ENCODE measurements at regions not wholly inside any gene's neighbourhood (a gene's known extent, or its start where the extent isn't known, plus 50 kb on each side); places are given as distances from the start of the nearest gene placed in this dataset.
"Not testable (repeated sequence)": the region's sequence is repeated elsewhere in the genome, so short reads cannot be mapped to it uniquely, and the experiment has no call there.

DNA sequence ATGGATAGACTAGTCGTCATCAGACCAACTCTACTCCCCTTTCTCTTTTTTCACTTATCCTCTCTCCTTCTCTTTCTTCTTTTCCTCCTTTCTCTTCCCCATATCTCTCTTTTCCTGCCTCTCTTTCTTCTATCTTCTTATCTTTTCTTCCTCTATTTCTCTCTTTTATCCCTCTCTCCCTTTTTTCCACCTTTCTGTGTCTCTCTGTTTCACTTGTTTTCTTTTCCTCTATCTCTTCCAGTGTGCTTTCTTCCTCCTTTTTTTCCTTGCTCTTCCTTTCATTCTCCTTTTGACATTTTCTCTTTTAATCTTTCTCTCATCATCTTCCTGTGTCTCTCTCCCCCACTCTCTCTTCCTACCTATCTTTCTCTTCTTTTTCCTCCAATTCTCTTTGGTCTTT lies 159.0 kb upstream of the PTGFR start:
- Mint-ChIP-seq H3K9me3 (peaks cover 6% of the 10 kb centered on the region), H3K36me3 (no peaks in the 10 kb centered on the region), H3K27me3 (no peaks in the 10 kb centered on the region), H3K4me1 (ENCODE audit: low read depth in 2 of 2) (no peaks in the 10 kb centered on the region), H3K4me3 (no peak overlapping the region), H3K27ac (no peak overlapping the region)
- ATAC-seq (no peak), DNase-seq (ENCODE audit: low spot score) (no peak)

DNA sequence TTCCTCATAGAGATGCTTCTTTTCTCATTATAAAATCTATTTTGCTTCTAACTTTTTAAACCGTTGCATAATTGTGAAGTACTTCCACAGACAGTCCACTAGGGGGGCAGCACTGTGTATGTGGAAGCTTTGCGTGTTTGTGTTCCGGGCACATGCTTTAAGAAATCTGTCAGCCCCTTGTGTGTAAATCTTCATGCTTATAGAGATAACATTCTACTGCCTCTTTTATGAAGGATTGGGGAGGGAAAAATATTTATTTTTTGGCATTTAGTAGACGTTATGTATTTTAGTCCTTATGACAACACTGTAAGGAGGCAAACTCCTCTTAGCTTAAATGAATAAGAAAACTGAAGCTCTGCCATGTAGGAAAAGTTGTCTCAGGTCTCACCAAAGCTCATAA lies 157.3 kb upstream of the PTGFR start:
- Mint-ChIP-seq H3K9me3 (peaks cover 6% of the 10 kb centered on the region), H3K36me3 (no peaks in the 10 kb centered on the region), H3K4me1 (ENCODE audit: low read depth in 2 of 2) (no peaks in the 10 kb centered on the region), H3K27ac (no peak overlapping the region), H3K4me3 (no peak overlapping the region), H3K27me3 (no peaks in the 10 kb centered on the region)
- no peak for DNase-seq (ENCODE audit: low spot score)
- no peak for ATAC-seq

DNA sequence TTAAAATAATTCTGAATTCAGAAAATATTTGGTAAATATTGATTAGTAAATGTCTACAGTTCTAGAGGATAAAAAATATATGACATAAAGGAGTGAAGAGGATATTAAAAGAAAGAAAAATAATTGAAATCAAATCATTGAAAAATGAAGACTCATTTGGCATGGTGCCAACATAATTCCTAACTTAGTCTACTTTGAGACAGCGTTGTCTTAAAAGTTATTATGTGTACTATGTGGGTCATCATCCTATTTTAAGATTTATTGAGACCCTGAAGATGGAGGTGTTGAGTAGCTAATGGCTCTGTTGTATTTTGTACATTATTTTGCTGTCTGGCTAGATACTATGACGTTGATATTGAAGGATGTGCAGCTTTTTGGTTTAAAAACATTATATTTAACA lies 156.7 kb upstream of the PTGFR start:
- H3K4me1 Mint-ChIP-seq (ENCODE audit: low read depth in 2 of 2) = no peaks in the 10 kb centered on the region
- H3K36me3 Mint-ChIP-seq = no peaks in the 10 kb centered on the region
- H3K27ac Mint-ChIP-seq = no peak overlapping the region
- peaks cover 6% of the 10 kb centered on the region for H3K9me3 Mint-ChIP-seq
- DNase-seq (ENCODE audit: low spot score) = no peak
- no peaks in the 10 kb centered on the region for H3K27me3 Mint-ChIP-seq
- no peak for ATAC-seq
- H3K4me3 Mint-ChIP-seq = no peak overlapping the region

- no peak overlapping the region for H3K27ac Mint-ChIP-seq
- H3K36me3 Mint-ChIP-seq = no peaks in the 10 kb centered on the region
- H3K9me3 Mint-ChIP-seq = peaks cover 12% of the 10 kb centered on the region
- no peak for ATAC-seq
- no peaks in the 10 kb centered on the region for H3K27me3 Mint-ChIP-seq
- H3K4me3 Mint-ChIP-seq = no peak overlapping the region
- no peaks in the 10 kb centered on the region for H3K4me1 Mint-ChIP-seq (ENCODE audit: low read depth in 2 of 2)
- DNase-seq (ENCODE audit: low spot score) = no peak
Measured at GRCh38 chr1:78334952-78335351, 155.8 kb upstream of the PTGFR start.

DNA sequence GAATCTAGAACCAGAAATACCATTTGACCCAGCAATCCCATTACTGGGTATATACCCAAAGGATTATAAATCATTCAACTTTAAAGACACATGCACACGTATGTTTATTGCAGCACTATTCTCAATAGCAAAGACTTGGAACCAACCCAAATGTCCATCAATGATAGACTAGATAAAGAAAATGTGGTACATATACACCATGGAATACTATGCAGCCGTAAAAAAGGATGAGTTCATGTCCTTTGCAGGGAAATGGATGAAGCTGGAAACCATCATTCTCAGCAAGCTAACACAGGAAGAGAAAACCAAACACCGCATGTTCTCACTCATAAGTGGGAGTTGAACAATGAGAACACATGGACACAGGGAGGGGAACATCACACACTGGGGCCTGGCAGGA lies 154.0 kb upstream of the PTGFR start:
- not testable (repeated sequence) for H3K4me1 Mint-ChIP-seq (ENCODE audit: low read depth in 2 of 2); DNase-seq (ENCODE audit: low spot score); H3K27ac Mint-ChIP-seq; H3K27me3 Mint-ChIP-seq; H3K4me3 Mint-ChIP-seq; H3K36me3 Mint-ChIP-seq; ATAC-seq
- peaks cover 15% of the 10 kb centered on the region for H3K9me3 Mint-ChIP-seq

- ATAC-seq (no peak), DNase-seq (ENCODE audit: low spot score) (no peak)
Measured at GRCh38 chr1:78339490-78339889, 151.3 kb upstream of the PTGFR start.

GRCh38 chr1:78340006-78340405 lies 150.8 kb upstream of the PTGFR start:
- DNase-seq (ENCODE audit: low spot score) = no peak
- H3K9me3 Mint-ChIP-seq = peaks cover 9% of the 10 kb centered on the region
- H3K4me3 Mint-ChIP-seq = no peak overlapping the region
- no peak overlapping the region for H3K27ac Mint-ChIP-seq
- no peak for ATAC-seq
- H3K36me3 Mint-ChIP-seq = no peaks in the 10 kb centered on the region
- no peaks in the 10 kb centered on the region for H3K4me1 Mint-ChIP-seq (ENCODE audit: low read depth in 2 of 2)
- H3K27me3 Mint-ChIP-seq = no peaks in the 10 kb centered on the region

More at GRCh38 chr1:78339490-78339889, 151.3 kb upstream of the PTGFR start:
- Mint-ChIP-seq H3K27me3 (no peaks in the 10 kb centered on the region), H3K27ac (no peak overlapping the region), H3K4me1 (ENCODE audit: low read depth in 2 of 2) (no peaks in the 10 kb centered on the region), H3K36me3 (no peaks in the 10 kb centered on the region), H3K9me3 (peaks cover 11% of the 10 kb centered on the region), H3K4me3 (no peak overlapping the region)

- ATAC-seq (no peak), DNase-seq (ENCODE audit: low spot score) (no peak)
- no peaks in the 10 kb centered on the region for H3K27me3 Mint-ChIP-seq
- no peak overlapping the region for H3K4me3 Mint-ChIP-seq
- H3K27ac Mint-ChIP-seq = no peak overlapping the region
- H3K36me3 Mint-ChIP-seq = no peaks in the 10 kb centered on the region
- H3K9me3 Mint-ChIP-seq = peaks cover 4% of the 10 kb centered on the region
- no peaks in the 10 kb centered on the region for H3K4me1 Mint-ChIP-seq (ENCODE audit: low read depth in 2 of 2)
Measured at GRCh38 chr1:78348496-78349284, 142.1 kb upstream of the PTGFR start.

- no peak for ATAC-seq
Measured at GRCh38 chr1:78351551-78352216, 139.1 kb upstream of the PTGFR start.

DNA sequence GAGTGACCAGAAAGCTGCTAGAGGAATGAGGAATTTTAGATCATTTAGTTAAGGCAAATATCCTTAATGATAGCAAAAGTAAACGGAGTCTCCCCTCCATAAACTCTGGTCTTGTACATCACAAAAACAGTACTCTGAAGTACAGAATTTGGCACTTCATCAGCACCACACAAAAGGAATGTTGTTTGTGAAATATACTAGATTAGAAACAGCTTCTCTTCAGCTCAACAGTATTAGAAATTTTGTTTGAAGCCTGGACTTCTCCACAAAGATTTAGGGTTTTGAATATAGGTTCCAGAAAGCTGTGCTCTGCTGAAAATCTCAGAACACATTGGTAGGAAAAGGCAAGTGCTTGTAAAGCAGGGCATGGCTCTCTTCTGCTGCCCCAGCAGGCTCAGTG lies 135.1 kb upstream of the PTGFR start:
- Mint-ChIP-seq H3K4me1 (ENCODE audit: low read depth in 2 of 2) (no peaks in the 10 kb centered on the region), H3K27ac (no peak overlapping the region), H3K27me3 (no peaks in the 10 kb centered on the region), H3K36me3 (no peaks in the 10 kb centered on the region), H3K4me3 (no peak overlapping the region), H3K9me3 (peaks cover 4% of the 10 kb centered on the region)
- no peak for DNase-seq (ENCODE audit: low spot score)
- ATAC-seq = no peak

More at GRCh38 chr1:78351551-78352216, 139.1 kb upstream of the PTGFR start:
- Mint-ChIP-seq H3K4me3 (no peak overlapping the region), H3K27ac (no peak overlapping the region), H3K36me3 (no peaks in the 10 kb centered on the region), H3K4me1 (ENCODE audit: low read depth in 2 of 2) (no peaks in the 10 kb centered on the region), H3K9me3 (peaks cover 4% of the 10 kb centered on the region), H3K27me3 (no peaks in the 10 kb centered on the region)
- DNase-seq (ENCODE audit: low spot score) = no peak

GRCh38 chr1:78358165-78358564 lies 132.6 kb upstream of the PTGFR start:
- DNase-seq (ENCODE audit: low spot score) (no peak), ATAC-seq (no peak)
- no peaks in the 10 kb centered on the region for H3K9me3 Mint-ChIP-seq
- H3K4me3 Mint-ChIP-seq = no peak overlapping the region
- no peaks in the 10 kb centered on the region for H3K27me3 Mint-ChIP-seq
- no peaks in the 10 kb centered on the region for H3K36me3 Mint-ChIP-seq
- H3K4me1 Mint-ChIP-seq (ENCODE audit: low read depth in 2 of 2) = no peaks in the 10 kb centered on the region
- H3K27ac Mint-ChIP-seq = no peak overlapping the region

DNA sequence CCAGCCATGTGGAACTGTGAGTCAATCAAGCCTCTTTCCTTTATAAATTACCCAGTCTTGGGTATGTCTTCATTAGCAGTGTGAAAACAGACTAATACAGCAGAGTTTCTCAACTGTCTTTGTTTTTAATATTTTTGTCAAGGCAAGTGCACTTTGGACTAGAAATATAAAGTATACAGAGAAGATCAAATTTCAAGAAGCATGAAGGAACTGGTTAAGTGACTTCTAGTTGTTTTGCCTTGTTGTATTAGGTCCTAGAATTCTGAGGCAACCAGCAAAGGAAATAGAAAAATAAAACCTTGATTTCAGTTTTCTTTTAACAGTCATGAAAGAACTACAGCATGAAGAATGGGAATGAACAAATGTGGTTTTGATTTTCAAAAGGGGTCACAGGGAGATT lies 131.1 kb upstream of the PTGFR start:
- no peaks in the 10 kb centered on the region for H3K27me3 Mint-ChIP-seq
- H3K4me3 Mint-ChIP-seq = no peak overlapping the region
- no peaks in the 10 kb centered on the region for H3K4me1 Mint-ChIP-seq (ENCODE audit: low read depth in 2 of 2)
- no peaks in the 10 kb centered on the region for H3K9me3 Mint-ChIP-seq
- no peak overlapping the region for H3K27ac Mint-ChIP-seq
- ATAC-seq = no peak
- DNase-seq (ENCODE audit: low spot score) = no peak
- H3K36me3 Mint-ChIP-seq = no peaks in the 10 kb centered on the region

DNA sequence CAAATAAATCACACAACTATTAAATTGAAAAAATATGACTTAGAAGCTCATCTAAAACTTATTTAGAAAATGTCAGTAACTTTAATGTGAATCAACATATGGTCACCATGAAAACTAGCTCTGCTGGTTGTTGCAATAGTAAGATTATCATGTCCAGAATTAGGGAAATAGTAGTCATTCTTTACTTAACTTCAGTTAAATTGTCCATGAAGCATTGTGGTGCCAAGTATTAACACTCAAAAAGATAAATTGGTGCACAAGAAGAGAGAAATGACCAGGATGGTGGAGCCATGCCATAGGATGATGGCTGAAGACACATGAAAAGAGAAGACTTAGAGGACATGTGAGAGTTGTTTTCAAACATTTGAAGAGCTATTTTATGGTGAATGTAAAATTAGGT lies 130.2 kb upstream of the PTGFR start:
- no peak overlapping the region for H3K27ac Mint-ChIP-seq
- H3K36me3 Mint-ChIP-seq = no peaks in the 10 kb centered on the region
- no peaks in the 10 kb centered on the region for H3K9me3 Mint-ChIP-seq
- DNase-seq (ENCODE audit: low spot score) = no peak
- ATAC-seq = no peak
- H3K4me3 Mint-ChIP-seq = no peak overlapping the region
- no peaks in the 10 kb centered on the region for H3K27me3 Mint-ChIP-seq
- H3K4me1 Mint-ChIP-seq (ENCODE audit: low read depth in 2 of 2) = no peaks in the 10 kb centered on the region

DNA sequence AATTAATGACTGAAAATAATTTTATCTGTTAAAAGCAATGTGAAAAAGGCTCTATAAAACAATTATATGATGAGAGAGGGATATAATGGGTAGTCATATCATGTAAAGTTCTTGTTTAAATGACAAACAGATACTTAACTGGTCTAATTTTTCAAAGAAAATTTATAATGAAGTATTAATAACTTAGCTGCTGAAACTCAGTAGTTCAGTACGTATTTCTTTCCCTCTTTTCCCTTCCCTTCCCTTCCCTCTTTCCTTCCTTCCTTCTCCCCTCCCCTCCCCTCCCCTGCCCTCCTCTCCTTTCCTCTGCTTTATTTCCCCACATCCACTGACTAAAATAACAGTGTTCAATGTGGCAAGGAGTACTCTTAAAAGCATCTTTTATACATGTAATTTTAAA lies 123.1 kb upstream of the PTGFR start:
- no peaks in the 10 kb centered on the region for H3K4me1 Mint-ChIP-seq (ENCODE audit: low read depth in 2 of 2)
- H3K36me3 Mint-ChIP-seq = no peaks in the 10 kb centered on the region
- DNase-seq (ENCODE audit: low spot score) (no peak), ATAC-seq (no peak)
- no peak overlapping the region for H3K4me3 Mint-ChIP-seq
- peaks cover 4% of the 10 kb centered on the region for H3K9me3 Mint-ChIP-seq
- no peak overlapping the region for H3K27ac Mint-ChIP-seq
- no peaks in the 10 kb centered on the region for H3K27me3 Mint-ChIP-seq
